Middle frontal gyrus (tissue), 1 donor: ENCODE measurements at regions not wholly inside any gene's neighbourhood (a gene's known extent, or its start where the extent isn't known, plus 50 kb on each side); places are given as distances from the start of the nearest gene placed in this dataset.

Experiments
- DNase-seq: peaks from one replicate; pipeline ENCODE4 v3.0.0-alpha.2; 2015; ENCODE audit warnings: low spot score; ENCODE audit errors: extremely low spot score

GRCh38 chr1:4010814-4011605 is 110.9 kb upstream of the C1orf174 start:
- no peak for DNase-seq

GRCh38 chr1:4016351-4017130 is 116.5 kb upstream of the C1orf174 start:
- no peak for DNase-seq

GRCh38 chr1:4017636-4018365 is 117.7 kb upstream of the C1orf174 start:
- no peak for DNase-seq

- peak; percentile 19 for DNase-seq
These were observed 118.5 kb upstream of the C1orf174 start for GRCh38 chr1:4018466-4019146.

DNA sequence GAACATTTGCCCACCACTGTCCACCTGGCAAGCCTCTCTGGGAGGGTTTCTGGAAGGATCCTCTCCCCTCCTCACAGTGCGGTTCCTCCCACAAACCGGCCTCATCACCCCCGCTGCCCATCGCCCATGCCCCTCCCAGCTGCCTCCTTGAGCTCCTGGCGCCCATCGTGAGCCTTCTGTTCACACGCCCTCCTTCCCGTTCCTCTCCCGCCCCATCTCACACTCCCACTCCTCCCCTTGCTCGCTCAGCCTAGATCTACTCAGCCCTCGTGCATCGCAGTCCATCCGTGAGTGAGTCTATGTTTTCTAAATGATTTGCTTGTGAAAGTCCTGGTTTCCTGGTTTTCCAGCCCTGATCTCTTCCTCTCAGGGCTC is 119.1 kb upstream of the C1orf174 start:
- peak; percentile 5 for DNase-seq

DNA sequence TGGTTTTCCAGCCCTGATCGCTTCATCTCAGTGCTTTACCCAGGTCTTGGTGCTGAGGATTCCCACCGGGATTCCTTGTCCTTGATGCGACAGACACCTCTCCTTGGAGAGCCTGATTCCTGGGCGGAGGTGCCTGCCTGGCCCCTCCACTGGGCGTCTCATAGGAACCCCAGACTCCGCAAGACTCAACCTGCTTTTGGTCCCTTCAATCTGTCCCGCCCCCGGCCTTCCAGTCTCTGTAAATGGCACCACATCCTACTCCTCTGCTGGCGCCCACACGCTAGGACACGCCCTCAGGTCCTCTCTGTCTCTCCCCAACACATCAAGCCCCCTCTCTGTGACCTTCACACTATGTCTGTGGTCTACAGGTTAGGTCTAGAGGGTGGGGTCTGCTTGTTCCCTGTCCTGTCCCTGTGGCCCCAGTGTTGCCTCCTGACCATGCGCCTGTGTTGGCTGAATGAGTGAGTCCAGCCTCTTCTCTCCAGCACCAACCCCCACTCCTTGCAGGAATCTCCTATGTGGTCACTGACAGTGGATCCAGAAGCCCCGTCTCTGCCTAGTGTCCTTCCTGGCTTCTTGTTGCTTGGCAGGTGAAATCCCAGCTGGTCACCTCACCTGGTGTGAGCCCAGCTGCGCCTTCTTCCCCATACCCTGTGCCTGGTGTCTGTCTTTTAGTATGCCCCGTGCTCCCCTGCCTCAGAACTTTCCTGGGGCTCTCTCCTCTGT is 119.7 kb upstream of the C1orf174 start:
- DNase-seq: no peak

DNA sequence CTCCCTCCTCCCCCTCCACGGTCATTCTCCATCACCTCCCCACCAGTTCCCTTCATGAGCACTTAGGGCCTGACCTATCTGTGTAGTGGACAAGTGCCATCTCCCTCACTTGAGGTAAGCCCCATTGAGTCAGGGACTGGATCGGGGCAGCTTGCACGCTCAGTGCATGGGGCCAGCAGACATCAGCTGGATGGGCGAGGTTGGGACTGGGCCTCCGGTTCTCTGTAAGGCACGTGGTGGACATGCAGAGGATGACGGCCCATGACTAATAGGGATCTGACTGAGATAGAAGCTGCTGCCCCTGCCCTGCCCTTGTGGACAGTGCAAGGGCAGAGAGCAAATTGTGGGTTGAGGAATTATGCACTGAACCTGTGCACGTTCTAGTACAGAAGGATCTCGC is 120.4 kb upstream of the C1orf174 start:
- DNase-seq: no peak

- DNase-seq: no peak
These were observed 121.3 kb upstream of the C1orf174 start for GRCh38 chr1:4021136-4021973.

DNA sequence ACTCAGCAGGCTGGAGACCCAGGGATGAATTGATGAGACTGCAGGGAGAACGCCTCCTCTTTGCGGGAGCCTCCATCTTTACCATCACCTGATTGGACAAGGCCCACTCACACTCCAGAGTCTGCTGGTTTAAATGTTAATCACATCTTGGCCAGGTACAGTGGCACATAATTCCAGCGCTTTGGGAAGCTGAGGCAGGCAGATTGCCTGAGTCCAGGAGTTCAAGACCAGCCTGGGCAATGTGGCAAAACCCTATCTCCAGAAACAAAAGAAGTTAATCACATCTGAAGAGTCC is 121.8 kb upstream of the C1orf174 start:
- DNase-seq: no peak

GRCh38 chr1:4022715-4023114 is 122.6 kb upstream of the C1orf174 start:
- DNase-seq: no peak

GRCh38 chr1:4023678-4024077 is 123.6 kb upstream of the C1orf174 start:
- DNase-seq: no peak

DNA sequence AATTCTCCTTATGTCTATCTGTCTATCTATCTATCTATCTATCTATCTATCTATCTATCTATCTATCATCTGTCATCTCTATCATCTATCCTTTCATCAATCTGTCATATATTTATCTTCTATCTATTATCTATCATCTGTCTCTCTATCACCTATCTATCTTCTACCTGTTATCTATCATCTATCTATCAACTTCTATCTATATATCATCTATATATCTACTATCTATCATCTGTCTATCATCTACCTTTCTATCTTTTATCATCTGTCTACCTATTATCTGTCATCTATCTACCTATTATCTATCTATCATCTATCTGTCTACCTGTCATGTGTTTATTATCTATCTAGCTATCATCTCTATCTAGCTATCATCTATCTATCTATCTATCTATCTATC is 124.7 kb upstream of the C1orf174 start:
- DNase-seq: no peak

- DNase-seq: no peak
These were observed 125.7 kb upstream of the C1orf174 start for GRCh38 chr1:4025752-4026151.

- no peak for DNase-seq
These were observed 126.9 kb upstream of the C1orf174 start for GRCh38 chr1:4027008-4027407.

DNA sequence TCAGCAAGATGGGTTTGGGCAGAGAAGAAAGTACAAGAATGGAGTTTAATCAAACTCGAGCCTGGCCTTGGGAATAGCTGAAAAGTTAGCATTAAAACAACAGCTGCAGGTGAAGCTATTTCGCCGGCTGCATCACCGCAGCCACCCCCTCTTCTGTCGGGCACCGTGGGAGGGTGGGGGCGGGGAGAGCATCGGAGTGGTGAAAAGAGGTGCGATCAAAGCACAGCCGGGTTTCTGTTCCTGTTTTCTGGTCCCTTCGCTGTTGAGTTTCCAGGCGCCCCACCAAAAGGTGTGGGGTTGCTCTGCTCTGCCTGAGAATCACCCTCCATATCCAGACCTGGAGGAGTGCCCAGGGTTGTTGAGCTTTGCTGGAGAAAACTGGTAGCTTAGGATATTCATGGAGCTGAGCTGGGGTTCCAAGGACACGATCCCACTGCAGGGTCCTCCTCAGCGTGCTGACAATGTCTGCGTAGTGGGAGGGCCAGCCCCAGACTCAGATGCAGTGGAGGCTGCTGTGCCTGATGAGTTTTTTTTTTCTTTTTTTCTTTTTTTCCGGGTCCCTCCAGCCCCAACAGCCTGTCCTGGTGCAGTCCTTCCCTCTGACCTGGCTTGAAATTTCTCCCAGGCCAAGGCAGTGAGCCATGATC is 127.5 kb upstream of the C1orf174 start:
- DNase-seq: no peak

DNA sequence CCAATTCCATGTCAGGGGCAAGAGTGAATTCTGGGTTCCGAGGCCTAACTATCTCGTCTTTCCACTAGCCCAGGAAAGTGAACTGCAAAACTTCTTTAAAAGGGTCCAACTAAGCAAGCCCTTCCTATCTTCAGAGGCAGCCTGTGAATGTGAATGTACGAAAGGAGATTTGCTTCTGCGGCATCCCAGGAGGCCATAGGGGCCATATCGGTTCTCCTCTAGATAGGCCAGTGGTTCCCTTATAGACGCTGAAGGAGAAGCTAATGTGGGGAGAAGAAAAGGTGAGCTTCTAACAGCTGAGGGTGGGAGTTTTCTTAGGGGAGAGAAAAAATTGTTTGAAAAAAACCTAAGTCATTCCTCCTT is 128.0 kb upstream of the C1orf174 start:
- DNase-seq: no peak

DNA sequence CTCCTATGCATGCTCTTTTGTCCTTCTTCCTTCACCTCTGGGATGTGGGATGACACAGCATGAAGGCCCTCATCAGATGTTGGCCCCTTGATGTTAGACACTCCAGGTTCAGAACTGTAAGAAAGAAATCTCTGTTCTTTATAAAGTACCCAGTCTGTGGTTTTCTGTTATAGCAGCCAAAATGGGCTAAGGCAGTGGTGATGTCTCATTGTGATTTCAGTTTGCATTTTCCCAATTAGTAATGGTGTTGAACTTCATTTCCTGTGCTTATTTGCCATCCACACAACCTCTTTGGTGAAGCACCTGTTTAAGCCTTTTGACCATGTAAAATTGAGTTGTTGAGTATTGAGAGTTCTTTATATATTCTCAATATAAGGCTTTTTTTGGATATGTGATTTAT is 129.3 kb upstream of the C1orf174 start:
- no peak for DNase-seq

- no peak for DNase-seq
These were observed 132.5 kb upstream of the C1orf174 start for GRCh38 chr1:4032571-4032970.

- no peak for DNase-seq
These were observed 133.1 kb upstream of the C1orf174 start for GRCh38 chr1:4033129-4033676.
